Dendritic cell treated with granulocyte-macrophage colony-stimulating factor and Interleukin-4, amounts not matched to agents 40 ng/mL and 50 ng/mL, for 4 days (primary cell): ENCODE measurements at regions not wholly inside any gene's neighbourhood (a gene's known extent, or its start where the extent isn't known, plus 50 kb on each side); places are given as distances from the start of the nearest gene placed in this dataset.
"Not testable (repeated sequence)": the region's sequence is repeated elsewhere in the genome, so short reads cannot be mapped to it uniquely, and the experiment has no call there.

Experiments
- H3K27ac Mint-ChIP-seq: one replicate; pipeline ENCODE4 v1.8.0; 2022; ENCODE audit warnings: mild to moderate bottlenecking, mixed read lengths
- H3K27me3 Mint-ChIP-seq: one replicate; pipeline ENCODE4 v1.8.0; 2022; ENCODE audit warnings: mild to moderate bottlenecking, mixed read lengths
- H3K36me3 Mint-ChIP-seq: one replicate; pipeline ENCODE4 v1.8.0; 2022; ENCODE audit warnings: low read depth, mixed read lengths
- H3K4me1 Mint-ChIP-seq: one replicate; pipeline ENCODE4 v1.8.0; 2022; ENCODE audit warnings: low read depth, mixed read lengths
- H3K4me3 Mint-ChIP-seq: one replicate; pipeline ENCODE4 v1.8.0; 2022; ENCODE audit warnings: mild to moderate bottlenecking, moderate library complexity, mixed read lengths
- H3K9me3 Mint-ChIP-seq: one replicate; pipeline ENCODE4 v1.8.0; 2022; ENCODE audit warnings: mixed read lengths
- intact Hi-C: fragments of 100-400 bp; cut with micrococcal nuclease; formaldehyde crosslinking; loops from one replicate; pipeline ENCODE4 v1.15.0; 2022

GRCh38 chr12:23113781-23114180 is 488.8 kb downstream of the ETNK1 start:
- no peak overlapping the region for H3K27ac Mint-ChIP-seq
- H3K36me3 Mint-ChIP-seq, result no peaks in the 10 kb centered on the region
- intact Hi-C loops, result no loop called here
- no peaks in the 10 kb centered on the region for H3K27me3 Mint-ChIP-seq
- H3K4me3 Mint-ChIP-seq, result no peak overlapping the region
- peaks cover 10% of the 10 kb centered on the region for H3K9me3 Mint-ChIP-seq
- no peaks in the 10 kb centered on the region for H3K4me1 Mint-ChIP-seq

GRCh38 chr12:23115984-23116383 is 491.0 kb downstream of the ETNK1 start:
- no peak overlapping the region for H3K4me3 Mint-ChIP-seq
- H3K36me3 Mint-ChIP-seq, result no peaks in the 10 kb centered on the region
- H3K27me3 Mint-ChIP-seq, result no peaks in the 10 kb centered on the region
- peaks cover 10% of the 10 kb centered on the region for H3K9me3 Mint-ChIP-seq
- no peaks in the 10 kb centered on the region for H3K4me1 Mint-ChIP-seq
- no peak overlapping the region for H3K27ac Mint-ChIP-seq
- intact Hi-C loops, result no loop called here

GRCh38 chr12:23126794-23127193 is 501.8 kb downstream of the ETNK1 start:
- Mint-ChIP-seq H3K27me3 (no peaks in the 10 kb centered on the region), H3K36me3 (no peaks in the 10 kb centered on the region), H3K27ac (no peak overlapping the region), H3K9me3 (peaks cover 7% of the 10 kb centered on the region), H3K4me1 (no peaks in the 10 kb centered on the region), H3K4me3 (no peak overlapping the region)
- intact Hi-C loops, result no loop called here

GRCh38 chr12:23127701-23128100 is 502.7 kb downstream of the ETNK1 start:
- Mint-ChIP-seq H3K27ac (no peak overlapping the region), H3K36me3 (no peaks in the 10 kb centered on the region), H3K27me3 (no peaks in the 10 kb centered on the region), H3K4me1 (no peaks in the 10 kb centered on the region), H3K4me3 (no peak overlapping the region), H3K9me3 (peaks cover 10% of the 10 kb centered on the region)
- intact Hi-C loops, result no loop called here

- peaks cover 15% of the 10 kb centered on the region for H3K9me3 Mint-ChIP-seq
- H3K4me3 Mint-ChIP-seq, result no peak overlapping the region
- H3K27ac Mint-ChIP-seq, result no peak overlapping the region
- no peaks in the 10 kb centered on the region for H3K27me3 Mint-ChIP-seq
- H3K4me1 Mint-ChIP-seq, result no peaks in the 10 kb centered on the region
- H3K36me3 Mint-ChIP-seq, result no peaks in the 10 kb centered on the region
- intact Hi-C loops, result no loop called here
Measured at GRCh38 chr12:23128462-23128861, 503.5 kb downstream of the ETNK1 start.

- no peak overlapping the region for H3K27ac Mint-ChIP-seq
- H3K9me3 Mint-ChIP-seq, result peaks cover 29% of the 10 kb centered on the region
- intact Hi-C loops, result no loop called here
- no peaks in the 10 kb centered on the region for H3K36me3 Mint-ChIP-seq
- no peak overlapping the region for H3K4me3 Mint-ChIP-seq
- H3K27me3 Mint-ChIP-seq, result no peaks in the 10 kb centered on the region
- no peaks in the 10 kb centered on the region for H3K4me1 Mint-ChIP-seq
Measured at GRCh38 chr12:23132357-23132756, 507.4 kb downstream of the ETNK1 start.

GRCh38 chr12:23133471-23133870 is 508.5 kb downstream of the ETNK1 start:
- no peaks in the 10 kb centered on the region for H3K36me3 Mint-ChIP-seq
- peaks cover 35% of the 10 kb centered on the region for H3K9me3 Mint-ChIP-seq
- intact Hi-C loops, result no loop called here
- no peaks in the 10 kb centered on the region for H3K4me1 Mint-ChIP-seq
- no peak overlapping the region for H3K27ac Mint-ChIP-seq
- H3K27me3 Mint-ChIP-seq, result no peaks in the 10 kb centered on the region
- H3K4me3 Mint-ChIP-seq, result no peak overlapping the region

GRCh38 chr12:23139026-23139425 is 514.1 kb downstream of the ETNK1 start:
- Mint-ChIP-seq H3K36me3 (no peaks in the 10 kb centered on the region), H3K27me3 (no peaks in the 10 kb centered on the region), H3K4me3 (no peak overlapping the region), H3K9me3 (peaks cover 65% of the 10 kb centered on the region), H3K4me1 (no peaks in the 10 kb centered on the region), H3K27ac (no peak overlapping the region)
- intact Hi-C loops, result no loop called here

GRCh38 chr12:23140710-23141109 is 515.7 kb downstream of the ETNK1 start:
- Mint-ChIP-seq H3K4me3 (no peak overlapping the region), H3K27ac (no peak overlapping the region), H3K9me3 (peaks cover 77% of the 10 kb centered on the region), H3K4me1 (no peaks in the 10 kb centered on the region), H3K27me3 (no peaks in the 10 kb centered on the region), H3K36me3 (no peaks in the 10 kb centered on the region)
- intact Hi-C loops, result no loop called here

GRCh38 chr12:23141335-23141734 is 516.4 kb downstream of the ETNK1 start:
- H3K27me3 Mint-ChIP-seq, result no peaks in the 10 kb centered on the region
- no peaks in the 10 kb centered on the region for H3K4me1 Mint-ChIP-seq
- no peak overlapping the region for H3K4me3 Mint-ChIP-seq
- intact Hi-C loops, result no loop called here
- H3K27ac Mint-ChIP-seq, result no peak overlapping the region
- H3K9me3 Mint-ChIP-seq, result peaks cover 79% of the 10 kb centered on the region
- H3K36me3 Mint-ChIP-seq, result no peaks in the 10 kb centered on the region

- intact Hi-C loops, H3K27me3 Mint-ChIP-seq, H3K27ac Mint-ChIP-seq, H3K4me3 Mint-ChIP-seq, H3K4me1 Mint-ChIP-seq, H3K36me3 Mint-ChIP-seq: not testable (repeated sequence)
- H3K9me3 Mint-ChIP-seq, result peaks cover 80% of the 10 kb centered on the region
Measured at GRCh38 chr12:23146070-23146469, 521.1 kb downstream of the ETNK1 start.

- Mint-ChIP-seq H3K36me3 (no peaks in the 10 kb centered on the region), H3K4me3 (no peak overlapping the region), H3K27me3 (no peaks in the 10 kb centered on the region), H3K27ac (no peak overlapping the region), H3K4me1 (no peaks in the 10 kb centered on the region), H3K9me3 (peaks cover 30% of the 10 kb centered on the region)
- intact Hi-C loops, result no loop called here
Measured at GRCh38 chr12:23168459-23168858, 543.5 kb downstream of the ETNK1 start.

- Mint-ChIP-seq H3K27ac (no peak overlapping the region), H3K4me1 (no peaks in the 10 kb centered on the region), H3K36me3 (no peaks in the 10 kb centered on the region), H3K4me3 (no peak overlapping the region), H3K27me3 (no peaks in the 10 kb centered on the region), H3K9me3 (peaks cover 37% of the 10 kb centered on the region)
- intact Hi-C loops, result no loop called here
Measured at GRCh38 chr12:23169012-23169695, 544.2 kb downstream of the ETNK1 start.

GRCh38 chr12:23169696-23170013 is 544.7 kb downstream of the ETNK1 start:
- H3K4me1 Mint-ChIP-seq, result no peaks in the 10 kb centered on the region
- intact Hi-C loops, result no loop called here
- H3K9me3 Mint-ChIP-seq, result peaks cover 41% of the 10 kb centered on the region
- no peaks in the 10 kb centered on the region for H3K36me3 Mint-ChIP-seq
- no peaks in the 10 kb centered on the region for H3K27me3 Mint-ChIP-seq
- H3K27ac Mint-ChIP-seq, result no peak overlapping the region
- no peak overlapping the region for H3K4me3 Mint-ChIP-seq

GRCh38 chr12:23174917-23175316 is 549.9 kb downstream of the ETNK1 start:
- H3K27me3 Mint-ChIP-seq, result no peaks in the 10 kb centered on the region
- intact Hi-C loops, result no loop called here
- peaks cover 20% of the 10 kb centered on the region for H3K9me3 Mint-ChIP-seq
- no peak overlapping the region for H3K27ac Mint-ChIP-seq
- no peaks in the 10 kb centered on the region for H3K4me1 Mint-ChIP-seq
- H3K4me3 Mint-ChIP-seq, result no peak overlapping the region
- H3K36me3 Mint-ChIP-seq, result no peaks in the 10 kb centered on the region
